ENCODE measurements at regions not wholly inside any gene's neighbourhood (a gene's known extent, or its start where the extent isn't known, plus 50 kb on each side); places are given as distances from the start of the nearest gene placed in this dataset.

- intact Hi-C loops (cut with DNase I), result no loop called here
- no peak for TF ChIP-seq CTCF (IDR thresholded peaks at IDR 0.05)
- no peaks in the 10 kb centered on the region for H3K27me3 ChIP-seq
- no peaks in the 10 kb centered on the region for H3K4me1 ChIP-seq
- H3K36me3 ChIP-seq, result no peaks in the 10 kb centered on the region
- H3K9me3 ChIP-seq, result peaks cover 0 to 6% (median 0%) of the 10 kb centered on the region in 11 donors
- no peak for ATAC-seq
- H3K4me3 ChIP-seq, result no peak overlapping the region
- no peak for DNase-seq
- no peak overlapping the region for H3K27ac ChIP-seq
Observed at GRCh38 chrX:21126661-21127060, 247.6 kb upstream of the CNKSR2 start.

DNA sequence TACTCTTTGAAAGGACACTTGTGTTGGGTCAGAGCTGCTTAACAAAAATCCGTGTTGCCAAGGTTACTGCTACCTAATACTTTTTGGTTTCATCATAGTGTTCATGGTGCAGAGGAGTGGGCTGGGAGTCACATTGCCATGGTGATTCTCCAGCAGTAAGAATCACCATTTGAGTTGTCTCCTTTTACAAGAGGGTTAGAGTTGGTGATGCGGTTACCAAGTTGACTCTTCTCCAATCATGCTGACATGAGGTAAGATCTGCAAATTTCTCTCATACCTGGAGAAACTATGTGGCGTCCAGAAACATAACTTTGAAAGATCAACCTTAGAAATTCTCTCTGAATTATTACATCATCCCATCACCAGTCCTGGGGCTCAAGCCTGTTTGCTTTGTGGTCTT lies 242.9 kb upstream of the CNKSR2 start:
- H3K4me1 ChIP-seq, result no peaks in the 10 kb centered on the region
- no peaks in the 10 kb centered on the region for H3K27me3 ChIP-seq
- no peak overlapping the region for H3K27ac ChIP-seq
- peaks cover 0 to 10% (median 0%) of the 10 kb centered on the region in 11 donors for H3K9me3 ChIP-seq
- intact Hi-C loops (cut with DNase I), result no loop called here
- TF ChIP-seq CTCF (IDR thresholded peaks at IDR 0.05), result no peak
- no peak for ATAC-seq
- H3K36me3 ChIP-seq, result no peaks in the 10 kb centered on the region
- no peak overlapping the region for H3K4me3 ChIP-seq
- no peak for DNase-seq
- WGBS, 2 donors, result 80 to 89% methylated on average over 3 of the region's 3 CpGs

GRCh38 chrX:21131786-21132185 lies 242.4 kb upstream of the CNKSR2 start:
- ATAC-seq (no peak), DNase-seq (no peak)
- intact Hi-C loops (cut with DNase I), result no loop called here
- WGBS, 2 donors, result 69 to 84% methylated on average over 2 of the region's 2 CpGs
- no peak for TF ChIP-seq CTCF (IDR thresholded peaks at IDR 0.05)
- Histone ChIP-seq H3K36me3 (no peaks in the 10 kb centered on the region), H3K9me3 (peaks cover 0 to 10% (median 0%) of the 10 kb centered on the region in 11 donors), H3K4me1 (no peaks in the 10 kb centered on the region), H3K4me3 (no peak overlapping the region), H3K27ac (no peak overlapping the region), H3K27me3 (no peaks in the 10 kb centered on the region)

DNA sequence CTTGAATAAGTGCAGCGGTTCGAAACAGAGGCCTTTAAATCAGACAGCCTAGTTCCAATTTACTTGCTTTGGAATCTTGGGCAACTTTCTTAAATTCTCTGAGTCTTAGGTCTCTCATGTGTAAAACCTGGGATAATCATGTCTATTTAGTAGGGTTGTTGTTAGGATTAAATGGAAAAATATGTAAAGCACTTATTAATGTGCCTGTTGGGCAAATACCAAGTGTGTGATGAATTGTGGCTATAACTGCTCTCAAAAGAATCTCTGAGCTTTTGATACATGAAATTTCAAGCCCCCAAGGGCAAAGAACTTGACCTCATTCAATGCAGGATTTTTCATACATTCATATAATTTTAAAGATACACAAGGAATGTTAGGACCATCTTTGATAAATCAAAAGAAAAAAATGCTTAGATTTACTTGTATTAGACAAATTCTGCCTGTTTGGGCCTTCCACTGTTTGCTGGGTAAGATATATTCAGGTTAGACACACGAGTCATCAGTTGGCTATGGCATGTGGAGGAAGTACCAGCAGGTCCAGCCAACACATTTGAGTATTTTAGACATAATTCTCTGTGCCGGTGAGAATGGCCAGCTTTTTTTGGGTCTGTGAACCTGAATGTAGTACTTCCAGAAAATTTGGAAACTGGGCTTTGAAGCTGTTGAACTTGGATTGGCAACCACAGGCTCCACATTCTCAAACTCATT lies 241.4 kb upstream of the CNKSR2 start:
- 75 to 79% methylated on average over 4 of the region's 4 CpGs for WGBS, 2 donors
- no peak overlapping the region for H3K4me3 ChIP-seq
- no peak for ATAC-seq

More for the DNA sequence above, 241.4 kb upstream of the CNKSR2 start:
- Histone ChIP-seq H3K36me3 (no peaks in the 10 kb centered on the region), H3K27ac (no peak overlapping the region), H3K27me3 (no peaks in the 10 kb centered on the region), H3K9me3 (peaks cover 0 to 20% (median 0%) of the 10 kb centered on the region in 11 donors), H3K4me1 (no peaks in the 10 kb centered on the region)
- intact Hi-C loops (cut with DNase I), result no loop called here
- DNase-seq, result no peak
- no peak for TF ChIP-seq CTCF (IDR thresholded peaks at IDR 0.05)
